ENCODE measurements at regions not wholly inside any gene's neighbourhood (a gene's known extent, or its start where the extent isn't known, plus 50 kb on each side); places are given as distances from the start of the nearest gene placed in this dataset.

- no peak for DNase-seq
Observed at GRCh38 chr13:109644069-109644750, 142.2 kb downstream of the IRS2 start.

GRCh38 chr13:109642358-109642757 is 144.0 kb downstream of the IRS2 start:
- DNase-seq, result no peak

- no peak for DNase-seq
Observed at GRCh38 chr13:109636736-109637135, 149.6 kb downstream of the IRS2 start.

- DNase-seq, result no peak
Observed at GRCh38 chr13:109631069-109631468, 155.3 kb downstream of the IRS2 start.

GRCh38 chr13:109630271-109630670 is 156.1 kb downstream of the IRS2 start:
- DNase-seq, result no peak

GRCh38 chr13:109629737-109630136 is 156.6 kb downstream of the IRS2 start:
- DNase-seq, result no peak

GRCh38 chr13:109628251-109628699 is 158.1 kb downstream of the IRS2 start:
- no peak for DNase-seq

GRCh38 chr13:109627649-109628048 is 158.7 kb downstream of the IRS2 start:
- no peak for DNase-seq

GRCh38 chr13:109626386-109627171 is 159.8 kb downstream of the IRS2 start:
- no peak for DNase-seq

- no peak for DNase-seq
Observed at GRCh38 chr13:109625156-109625555, 161.2 kb downstream of the IRS2 start.

GRCh38 chr13:109622006-109622405 is 164.4 kb downstream of the IRS2 start:
- DNase-seq, result no peak

- DNase-seq, result no peak
Observed at GRCh38 chr13:109615721-109616420, 170.5 kb downstream of the IRS2 start.

GRCh38 chr13:109611912-109612691 is 174.3 kb downstream of the IRS2 start:
- no peak for DNase-seq

GRCh38 chr13:109610517-109610916 is 175.9 kb downstream of the IRS2 start:
- peak; percentile 15 for DNase-seq

- DNase-seq, result no peak
Observed at GRCh38 chr13:109608503-109608902, 177.9 kb downstream of the IRS2 start.

- no peak for DNase-seq
Observed at GRCh38 chr13:109608059-109608458, 178.3 kb downstream of the IRS2 start.

GRCh38 chr13:109606520-109606919 is 179.9 kb downstream of the IRS2 start:
- no peak for DNase-seq

- no peak for DNase-seq
Observed at GRCh38 chr13:109605846-109606245, 180.5 kb downstream of the IRS2 start.

GRCh38 chr13:109604894-109605293 is 181.5 kb downstream of the IRS2 start:
- no peak for DNase-seq

- no peak for DNase-seq
Observed at GRCh38 chr13:109602356-109602755, 184.0 kb downstream of the IRS2 start.

GRCh38 chr13:109599901-109600657 is 186.3 kb downstream of the IRS2 start:
- no peak for DNase-seq

- no peak for DNase-seq
Observed at GRCh38 chr13:109595471-109595870, 190.9 kb downstream of the IRS2 start.
